ENCODE measurements at regions not wholly inside any gene's neighbourhood (a gene's known extent, or its start where the extent isn't known, plus 50 kb on each side); places are given as distances from the start of the nearest gene placed in this dataset.

DNA sequence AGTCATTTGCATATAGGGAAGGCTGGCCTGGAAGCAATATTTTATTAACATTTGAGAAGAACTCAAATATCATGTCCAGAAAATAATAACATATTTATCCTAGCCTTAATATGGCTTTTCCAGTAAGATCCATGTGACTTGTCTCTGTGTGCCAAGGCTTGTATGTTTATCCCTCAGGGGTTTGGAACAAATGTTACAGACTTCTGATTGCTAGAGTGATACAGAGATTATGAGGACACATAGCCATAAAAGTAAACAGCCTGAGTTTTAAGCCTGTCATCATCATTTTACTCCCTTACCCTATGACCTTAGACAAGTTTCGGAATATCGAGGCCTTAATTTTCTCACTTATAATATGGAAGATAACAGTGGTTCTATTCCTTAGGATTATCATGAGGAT is 338.1 kb downstream of the GPAT3 start:
- no peaks in the 10 kb centered on the region for H3K27me3 ChIP-seq (ENCODE audit: low read length)
- no peak overlapping the region for H2AFZ ChIP-seq (ENCODE audit: low read depth, low read length, severe bottlenecking)
- H3K9me3 ChIP-seq (ENCODE audit: insufficient read depth, low read length): no peaks in the 10 kb centered on the region
- no peak overlapping the region for H3K4me2 ChIP-seq (ENCODE audit: low read depth, low read length, poor library complexity, severe bottlenecking)
- no peak overlapping the region for H3K4me3 ChIP-seq (ENCODE audit: insufficient read depth, low read length, poor library complexity, severe bottlenecking)
- no peaks in the 10 kb centered on the region for H3K36me3 ChIP-seq (ENCODE audit: low read length)
- H3F3A ChIP-seq (ENCODE audit: insufficient read depth): no peaks in the 10 kb centered on the region
- H4K20me1 ChIP-seq (ENCODE audit: low read depth, low read length): no peaks in the 10 kb centered on the region
- H3K9me2 ChIP-seq (replicated peaks; ENCODE audit: insufficient read depth, low read length): no peaks in the 10 kb centered on the region
- H3K79me2 ChIP-seq (ENCODE audit: insufficient read depth, low read length): no peaks in the 10 kb centered on the region
- no peak overlapping the region for H3K9ac ChIP-seq (ENCODE audit: low read length)
- TF ChIP-seq, protein P1, sequence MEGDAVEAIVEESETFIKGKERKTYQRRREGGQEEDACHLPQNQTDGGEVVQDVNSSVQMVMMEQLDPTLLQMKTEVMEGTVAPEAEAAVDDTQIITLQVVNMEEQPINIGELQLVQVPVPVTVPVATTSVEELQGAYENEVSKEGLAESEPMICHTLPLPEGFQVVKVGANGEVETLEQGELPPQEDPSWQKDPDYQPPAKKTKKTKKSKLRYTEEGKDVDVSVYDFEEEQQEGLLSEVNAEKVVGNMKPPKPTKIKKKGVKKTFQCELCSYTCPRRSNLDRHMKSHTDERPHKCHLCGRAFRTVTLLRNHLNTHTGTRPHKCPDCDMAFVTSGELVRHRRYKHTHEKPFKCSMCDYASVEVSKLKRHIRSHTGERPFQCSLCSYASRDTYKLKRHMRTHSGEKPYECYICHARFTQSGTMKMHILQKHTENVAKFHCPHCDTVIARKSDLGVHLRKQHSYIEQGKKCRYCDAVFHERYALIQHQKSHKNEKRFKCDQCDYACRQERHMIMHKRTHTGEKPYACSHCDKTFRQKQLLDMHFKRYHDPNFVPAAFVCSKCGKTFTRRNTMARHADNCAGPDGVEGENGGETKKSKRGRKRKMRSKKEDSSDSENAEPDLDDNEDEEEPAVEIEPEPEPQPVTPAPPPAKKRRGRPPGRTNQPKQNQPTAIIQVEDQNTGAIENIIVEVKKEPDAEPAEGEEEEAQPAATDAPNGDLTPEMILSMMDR (IDR thresholded peaks at IDR 0.05; ENCODE audit: insufficient read depth, low read length, poor library complexity, severe bottlenecking): no peak
- no peak overlapping the region for H3K27ac ChIP-seq (ENCODE audit: low read depth, low read length)

DNA sequence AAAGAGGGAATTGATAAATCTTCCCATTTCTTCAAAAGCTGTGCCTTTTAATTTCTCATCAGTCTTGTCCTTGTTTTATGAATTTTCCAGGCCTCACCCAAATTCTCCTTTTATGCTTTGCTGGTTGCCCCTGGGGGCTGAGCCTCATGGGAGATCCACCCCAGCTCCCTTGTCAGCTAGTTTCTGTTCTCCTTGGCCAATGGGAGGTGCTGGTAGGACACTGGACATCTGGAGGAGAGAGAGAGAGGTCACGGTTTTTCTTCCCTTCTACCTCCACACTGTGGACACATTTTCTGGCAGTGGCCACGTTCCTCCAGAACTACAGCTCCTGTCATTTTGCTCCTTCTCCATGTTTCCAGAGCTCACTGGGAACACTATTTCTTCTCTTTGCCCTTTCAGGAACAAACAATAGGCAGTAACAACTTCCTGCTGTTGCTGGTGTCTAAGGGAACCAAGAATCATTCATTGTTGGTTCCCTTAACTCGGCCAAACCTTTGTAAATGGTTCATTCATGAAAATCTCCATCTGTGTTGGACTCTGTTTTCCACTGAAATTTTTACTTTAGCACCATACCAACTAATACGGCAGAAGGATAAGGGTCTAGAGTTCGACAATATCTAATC is 334.5 kb downstream of the GPAT3 start:
- H3K4me3 ChIP-seq (ENCODE audit: insufficient read depth, low read length, poor library complexity, severe bottlenecking): no peak overlapping the region
- H3K27ac ChIP-seq (ENCODE audit: low read depth, low read length): no peak overlapping the region
- no peak overlapping the region for H3K4me2 ChIP-seq (ENCODE audit: low read depth, low read length, poor library complexity, severe bottlenecking)
- H3K27me3 ChIP-seq (ENCODE audit: low read length): no peaks in the 10 kb centered on the region
- no peaks in the 10 kb centered on the region for H3F3A ChIP-seq (ENCODE audit: insufficient read depth)
- H3K79me2 ChIP-seq (ENCODE audit: insufficient read depth, low read length): no peaks in the 10 kb centered on the region
- H3K9me3 ChIP-seq (ENCODE audit: insufficient read depth, low read length): no peaks in the 10 kb centered on the region
- TF ChIP-seq, protein P1 (IDR thresholded peaks at IDR 0.05; ENCODE audit: insufficient read depth, low read length, poor library complexity, severe bottlenecking): no peak
- no peak for TF ChIP-seq EZH2phosphoT487 (conservative IDR thresholded peaks at IDR 0.05; ENCODE audit: low read length)
- no peaks in the 10 kb centered on the region for H3K36me3 ChIP-seq (ENCODE audit: low read length)
- H3K9ac ChIP-seq (ENCODE audit: low read length): no peak overlapping the region
- no peaks in the 10 kb centered on the region for H4K20me1 ChIP-seq (ENCODE audit: low read depth, low read length)
- no peaks in the 10 kb centered on the region for H3K9me2 ChIP-seq (replicated peaks; ENCODE audit: insufficient read depth, low read length)
- no peak overlapping the region for H2AFZ ChIP-seq (ENCODE audit: low read depth, low read length, severe bottlenecking)

DNA sequence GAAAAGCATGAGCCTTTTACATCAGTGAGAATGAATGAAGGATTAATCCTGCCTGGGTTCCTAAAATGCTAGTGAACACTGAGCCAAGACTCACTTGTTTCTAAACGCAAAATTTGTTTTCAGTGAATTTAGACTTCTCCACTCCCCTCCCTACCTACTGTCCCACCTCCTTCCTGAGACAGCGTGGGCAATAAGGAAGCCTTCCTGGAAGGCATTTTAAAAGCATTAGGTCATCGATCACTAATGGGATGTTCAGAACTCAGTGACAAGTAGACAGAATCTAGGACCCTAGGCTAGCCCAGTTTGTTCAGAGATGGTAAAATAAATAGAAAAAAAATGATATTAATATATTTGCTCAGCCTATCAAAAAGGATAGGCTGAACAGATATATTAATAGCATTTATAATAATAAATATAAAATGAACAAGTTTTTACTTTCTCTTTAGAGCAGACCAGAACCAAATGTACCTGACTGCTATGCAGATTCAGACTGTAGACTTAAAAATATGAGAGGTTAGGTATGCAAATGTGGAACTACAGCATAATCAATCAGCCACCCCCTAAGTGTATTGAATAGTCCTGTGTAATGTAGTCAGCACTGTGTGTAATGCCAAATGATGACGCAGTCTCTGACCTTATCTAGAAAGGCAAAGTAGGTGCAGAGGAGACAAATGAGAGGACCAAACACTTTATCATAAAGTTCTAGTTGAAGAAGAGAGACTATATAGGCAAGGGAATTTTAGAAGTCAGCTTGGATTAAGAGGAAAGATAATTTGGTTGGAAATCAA is 331.1 kb downstream of the GPAT3 start:
- Histone ChIP-seq H2AFZ (ENCODE audit: low read depth, low read length, severe bottlenecking) (no peak overlapping the region), H3K27ac (ENCODE audit: low read depth, low read length) (no peak overlapping the region), H3K9me2 (replicated peaks; ENCODE audit: insufficient read depth, low read length) (no peaks in the 10 kb centered on the region), H3K4me2 (ENCODE audit: low read depth, low read length, poor library complexity, severe bottlenecking) (no peak overlapping the region), H3F3A (ENCODE audit: insufficient read depth) (no peaks in the 10 kb centered on the region), H3K36me3 (ENCODE audit: low read length) (no peaks in the 10 kb centered on the region), H3K27me3 (ENCODE audit: low read length) (no peaks in the 10 kb centered on the region), H3K4me3 (ENCODE audit: insufficient read depth, low read length, poor library complexity, severe bottlenecking) (no peak overlapping the region), H3K79me2 (ENCODE audit: insufficient read depth, low read length) (no peaks in the 10 kb centered on the region), H3K9me3 (ENCODE audit: insufficient read depth, low read length) (no peaks in the 10 kb centered on the region), H4K20me1 (ENCODE audit: low read depth, low read length) (no peaks in the 10 kb centered on the region), H3K9ac (ENCODE audit: low read length) (no peak overlapping the region)
- TF ChIP-seq, protein P1 (IDR thresholded peaks at IDR 0.05; ENCODE audit: insufficient read depth, low read length, poor library complexity, severe bottlenecking): no peak
- no peak for TF ChIP-seq EZH2phosphoT487 (conservative IDR thresholded peaks at IDR 0.05; ENCODE audit: low read length)

Measured in SU-DHL-6 (cell line).